Endothelial cell of umbilical vein (primary cell): ENCODE measurements at regions not wholly inside any gene's neighbourhood (a gene's known extent, or its start where the extent isn't known, plus 50 kb on each side); places are given as distances from the start of the nearest gene placed in this dataset.

Experiments
- BruUV-seq: library from RNA; stranded (reverse); fragments of 400-500 nt; replicated peaks from 2 replicates; lab custom pipeline; 2021; lab: Mats Ljungman, UMichigan
- CTCF ChIA-PET: fragments of 300-600, 350-600 bp; sonication (Branson Sonifier 250); formaldehyde crosslinking; loops from one replicate; lab custom pipeline; 2021; ENCODE audit warnings: antibody characterized with exemption, inconsistent platforms; lab: Charles Lee
- POLR2A ChIA-PET: fragments of 300-600, 350-600 bp; sonication (Branson Sonifier 250); formaldehyde crosslinking; loops from one replicate; lab custom pipeline; 2021; ENCODE audit warnings: antibody characterized with exemption, inconsistent platforms; lab: Charles Lee
- DNase-seq: peaks from one replicate; pipeline ENCODE4 v3.0.0-alpha.2; 2011; ENCODE audit warnings: low read depth, low spot score
- FAIRE-seq: peaks from 2 replicates; lab custom pipeline; 2011; peaks lifted over from hg19 to GRCh38; lab: Jason Lieb, UNC
- H2AFZ ChIP-seq: 2 replicates; pipeline ENCODE4 v1.6.0; 2012; ENCODE audit warnings: low read depth, low read length, control low read depth, inconsistent platforms
- H3K27ac ChIP-seq: 2 replicates; pipeline ENCODE4 v1.5.1; 2011; ENCODE audit warnings: low read depth, mild to moderate bottlenecking, control low read depth, low read length, moderate library complexity; ENCODE audit not compliant: insufficient read depth
- H3K27me3 ChIP-seq, 2 experiments: 2 replicates each; pipeline versions ENCODE4 v1.6.0 to v1.6.1; 2011; ENCODE audit warnings: low read length in 2 of 2, mixed read lengths in 1 of 2; ENCODE audit not compliant: control insufficient read depth in 2 of 2, insufficient read depth in 2 of 2
- H3K36me3 ChIP-seq, 2 experiments: 2 replicates in 1 of 2; 3 replicates in 1 of 2; pipeline ENCODE4 v1.5.1; 2011; ENCODE audit warnings: low read length in 2 of 2, mild to moderate bottlenecking in 1 of 2, moderate library complexity in 1 of 2; ENCODE audit not compliant: control insufficient read depth in 2 of 2, insufficient read depth in 2 of 2; ENCODE audit errors: extremely low read depth in 1 of 2
- H3K4me1 ChIP-seq: 3 replicates; pipeline ENCODE4 v1.5.1; 2011; ENCODE audit warnings: mild to moderate bottlenecking, low read length; ENCODE audit not compliant: control insufficient read depth, insufficient read depth; ENCODE audit errors: extremely low read depth
- H3K4me2 ChIP-seq: 2 replicates; pipeline ENCODE4 v1.6.1; 2011; ENCODE audit warnings: low read length, control low read depth, mixed read lengths; ENCODE audit not compliant: insufficient read depth
- H3K4me3 ChIP-seq, 3 experiments: fragments of 200-600 bp in 1 of 3; sonication (generic), shearing (Covaris generic) in 1 of 3; replicated peaks in 1 of 3; 2 replicates each; pipeline ENCODE4 v1.5.1; 2011 to 2016; ENCODE audit warnings: control low read depth in 3 of 3, low read length in 3 of 3, mild to moderate bottlenecking in 2 of 3, inconsistent platforms in 1 of 3, low read depth in 1 of 3, moderate library complexity in 1 of 3; ENCODE audit not compliant: insufficient read depth in 1 of 3
- H3K79me2 ChIP-seq: 2 replicates; pipeline ENCODE4 v1.6.0; 2012; ENCODE audit warnings: low read length, inconsistent platforms; ENCODE audit not compliant: control insufficient read depth, insufficient read depth
- H3K9ac ChIP-seq: replicated peaks from 2 replicates; pipeline ENCODE3; 2011; ENCODE audit warnings: low read length, control low read depth; ENCODE audit not compliant: insufficient read depth; ENCODE audit errors: extremely low read depth
- H3K9me1 ChIP-seq: replicated peaks from 3 replicates; pipeline ENCODE4 v1.6.0; 2011; ENCODE audit warnings: mild to moderate bottlenecking, low read length; ENCODE audit not compliant: control insufficient read depth, insufficient read depth; ENCODE audit errors: extremely low read depth
- H3K9me3 ChIP-seq: replicated peaks from 2 replicates; pipeline ENCODE4 v1.5.1; 2012; ENCODE audit warnings: low read length, inconsistent platforms; ENCODE audit not compliant: control insufficient read depth, insufficient read depth
- H4K20me1 ChIP-seq: replicated peaks from 2 replicates; pipeline ENCODE3; 2011; ENCODE audit warnings: mild to moderate bottlenecking, low read length; ENCODE audit not compliant: control insufficient read depth, insufficient read depth; ENCODE audit errors: extremely low read depth
- EZH2 ChIP-seq: IDR thresholded peaks from 2 replicates; pipeline ENCODE4 v1.6.1; 2012; ENCODE audit warnings: borderline replicate concordance, low read depth, mild to moderate bottlenecking, moderate library complexity, low read length, inconsistent platforms; ENCODE audit not compliant: severe bottlenecking
- FOS ChIP-seq: IDR thresholded peaks from 2 replicates; pipeline ENCODE4 v1.6.1; 2011; ENCODE audit warnings: mild to moderate bottlenecking, low read length, moderate library complexity, borderline replicate concordance; ENCODE audit not compliant: insufficient read depth
- GATA2 ChIP-seq: IDR thresholded peaks from 2 replicates; pipeline ENCODE4 v1.7.0; 2011; ENCODE audit warnings: low read depth, mild to moderate bottlenecking, moderate library complexity, mixed read lengths, low read length; ENCODE audit not compliant: insufficient read length, insufficient read depth
- JUN ChIP-seq: IDR thresholded peaks from 2 replicates; pipeline ENCODE4 v1.6.1; 2011; ENCODE audit warnings: borderline replicate concordance, low read depth; ENCODE audit not compliant: insufficient read length, insufficient read depth
- MAX ChIP-seq: IDR thresholded peaks from 2 replicates; pipeline ENCODE4 v1.6.1; 2011; ENCODE audit not compliant: insufficient read depth, insufficient read length
- MYC ChIP-seq: IDR thresholded peaks from one replicate; pipeline ENCODE4 v1.6.1; 2011; ENCODE audit warnings: mild to moderate bottlenecking, low read depth, low read length
- POLR2A ChIP-seq: IDR thresholded peaks from 2 replicates; pipeline ENCODE4 v1.6.1; 2012; ENCODE audit warnings: low read depth, mild to moderate bottlenecking, control low read depth, low read length
- POLR2AphosphoS5 ChIP-seq: IDR thresholded peaks from 2 replicates; pipeline ENCODE4 v1.6.1; 2012; ENCODE audit warnings: low read depth, mild to moderate bottlenecking, control low read depth, low read length, moderate library complexity; ENCODE audit not compliant: insufficient read depth
- dilution Hi-C: fragments of 300-500 bp; cut with MboI; formaldehyde crosslinking; loops from one replicate; pipeline ENCODE4 v1.15.0; 2019; ENCODE audit warnings: low sequenced_read_pairs; ENCODE audit not compliant: extremely low pct_ligation_motif_present
- intact Hi-C: fragments of 100-400 bp; cut with micrococcal nuclease; formaldehyde crosslinking; loops from one replicate; pipeline ENCODE4 v1.10.0; 2022
- TF ChIP-seq, protein P1 (sequence below), 2 donors: IDR thresholded peaks; 1 replicate in 1 of 2; 2 replicates in 1 of 2; pipeline ENCODE4 v1.5.1; 2011; ENCODE audit warnings: low read length in 2 of 2, mild to moderate bottlenecking in 2 of 2, moderate library complexity in 2 of 2, control low read depth in 1 of 2, inconsistent platforms in 1 of 2, low read depth in 1 of 2; ENCODE audit not compliant: insufficient read depth in 1 of 2; ENCODE audit errors: extremely low read depth in 1 of 2

DNA sequence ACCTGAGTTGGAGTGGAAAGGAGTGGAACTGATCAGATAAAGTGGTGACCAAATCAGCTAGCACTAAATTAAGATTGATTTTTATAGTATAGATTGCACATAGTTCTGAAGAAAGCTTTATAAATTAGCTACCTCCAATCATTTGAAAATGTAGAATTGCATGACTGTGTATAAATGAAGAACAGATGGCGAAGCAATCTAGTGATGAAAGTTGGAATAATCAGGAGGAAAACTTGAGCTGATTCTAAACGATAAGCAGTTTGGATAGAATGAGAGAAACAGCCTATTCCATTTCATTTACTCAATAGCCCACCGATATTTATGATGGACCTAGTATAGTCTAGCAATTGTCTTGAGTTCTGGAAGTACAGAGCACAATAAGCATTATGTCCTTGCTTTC lies 661.5 kb downstream of the PLA2G4A start:
- FAIRE-seq (no peak), DNase-seq (no peak)
- TF ChIP-seq POLR2AphosphoS5, result no peak
- TF ChIP-seq EZH2, result no peak
- TF ChIP-seq, protein P1, sequence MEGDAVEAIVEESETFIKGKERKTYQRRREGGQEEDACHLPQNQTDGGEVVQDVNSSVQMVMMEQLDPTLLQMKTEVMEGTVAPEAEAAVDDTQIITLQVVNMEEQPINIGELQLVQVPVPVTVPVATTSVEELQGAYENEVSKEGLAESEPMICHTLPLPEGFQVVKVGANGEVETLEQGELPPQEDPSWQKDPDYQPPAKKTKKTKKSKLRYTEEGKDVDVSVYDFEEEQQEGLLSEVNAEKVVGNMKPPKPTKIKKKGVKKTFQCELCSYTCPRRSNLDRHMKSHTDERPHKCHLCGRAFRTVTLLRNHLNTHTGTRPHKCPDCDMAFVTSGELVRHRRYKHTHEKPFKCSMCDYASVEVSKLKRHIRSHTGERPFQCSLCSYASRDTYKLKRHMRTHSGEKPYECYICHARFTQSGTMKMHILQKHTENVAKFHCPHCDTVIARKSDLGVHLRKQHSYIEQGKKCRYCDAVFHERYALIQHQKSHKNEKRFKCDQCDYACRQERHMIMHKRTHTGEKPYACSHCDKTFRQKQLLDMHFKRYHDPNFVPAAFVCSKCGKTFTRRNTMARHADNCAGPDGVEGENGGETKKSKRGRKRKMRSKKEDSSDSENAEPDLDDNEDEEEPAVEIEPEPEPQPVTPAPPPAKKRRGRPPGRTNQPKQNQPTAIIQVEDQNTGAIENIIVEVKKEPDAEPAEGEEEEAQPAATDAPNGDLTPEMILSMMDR (IDR thresholded peaks at IDR 0.05; ENCODE audit: extremely low read depth in 1 of 2, insufficient read depth in 1 of 2, low read depth in 1 of 2, low read length in 2 of 2), result no peak
- TF ChIP-seq GATA2, result no peak
- TF ChIP-seq JUN, result no peak
- no peak for TF ChIP-seq FOS
- TF ChIP-seq POLR2A, result no peak
- no peak for TF ChIP-seq MYC
- TF ChIP-seq MAX, result no peak
- dilution Hi-C loops (no loop called here), intact Hi-C loops (no loop called here)
- BruUV-seq, result no TSS peak
- Histone ChIP-seq H3K27ac (no peak overlapping the region), H4K20me1 (no peaks in the 10 kb centered on the region), H3K9me3 (no peaks in the 10 kb centered on the region), H3K4me3 (no peak overlapping the region), H3K4me2 (no peak overlapping the region), H3K36me3 (no peaks in the 10 kb centered on the region), H3K4me1 (no peaks in the 10 kb centered on the region), H3K9ac (no peak overlapping the region), H3K9me1 (no peaks in the 10 kb centered on the region), H2AFZ (no peak overlapping the region), H3K27me3 (no peaks in the 10 kb centered on the region), H3K79me2 (no peaks in the 10 kb centered on the region)
- ChIA-PET CTCF (interaction anchor here (1.0 kb wide), 1 partner anchor 439 kb away, joined by 3 read pairs; no protein-coding TSS in a partner anchor), POLR2A (no interaction called here)
